HL-60 (cell line): ENCODE measurements at regions not wholly inside any gene's neighbourhood (a gene's known extent, or its start where the extent isn't known, plus 50 kb on each side); places are given as distances from the start of the nearest gene placed in this dataset.

ENCODE experiments used
- CTCF ChIP-seq: IDR thresholded peaks from one replicate; pipeline ENCODE4 v1.5.1; 2011; ENCODE audit warnings: low read length, control low read depth, inconsistent platforms; ENCODE audit not compliant: insufficient read depth
- REST ChIP-seq: IDR thresholded peaks from 2 replicates; pipeline ENCODE4 v1.6.1; 2012; ENCODE audit warnings: low read depth; ENCODE audit not compliant: insufficient replicate concordance
- SPI1 ChIP-seq: IDR thresholded peaks from 2 replicates; pipeline ENCODE4 v1.6.1; 2012; ENCODE audit warnings: low read depth, mild to moderate bottlenecking, borderline replicate concordance

- TF ChIP-seq CTCF = no peak
- TF ChIP-seq REST = no peak
- no peak for TF ChIP-seq SPI1
Measured at GRCh38 chrX:25277574-25277973, 261.8 kb upstream of the ARX start.
